Mesodermal cell (in vitro differentiated cells): ENCODE measurements at regions not wholly inside any gene's neighbourhood (a gene's known extent, or its start where the extent isn't known, plus 50 kb on each side); places are given as distances from the start of the nearest gene placed in this dataset.
"Not testable (repeated sequence)": the region's sequence is repeated elsewhere in the genome, so short reads cannot be mapped to it uniquely, and the experiment has no call there.

Experiments used
- H3K27ac ChIP-seq: 2 replicates; pipeline ENCODE4 v1.7.0; 2013; ENCODE audit warnings: mild to moderate bottlenecking, low read depth, low read length, moderate library complexity; ENCODE audit not compliant: severe bottlenecking
- H3K36me3 ChIP-seq: 2 replicates; pipeline ENCODE4 v1.7.1; 2013; ENCODE audit warnings: mild to moderate bottlenecking, low read length, moderate library complexity; ENCODE audit not compliant: control insufficient read depth, insufficient read depth
- H3K4me1 ChIP-seq: one replicate; pipeline ENCODE4 v1.7.1; 2013; ENCODE audit warnings: mild to moderate bottlenecking, low read length; ENCODE audit not compliant: insufficient read depth, control insufficient read depth, poor library complexity, severe bottlenecking
- H3K4me3 ChIP-seq: 2 replicates; pipeline ENCODE4 v1.7.0; 2013; ENCODE audit warnings: low read length, control low read depth, mild to moderate bottlenecking; ENCODE audit not compliant: insufficient read depth, poor library complexity, severe bottlenecking; ENCODE audit errors: extremely low read depth
- H3K9me3 ChIP-seq: 2 replicates; pipeline ENCODE4 v1.7.1; 2013; ENCODE audit warnings: mild to moderate bottlenecking, low read length, moderate library complexity; ENCODE audit not compliant: control insufficient read depth
- WGBS, 2 experiments: methylation state at CpG; one replicate each; pipeline ENCODE4 v1.1.5; 2013; ENCODE audit warnings: missing lambda C conversion rate in 2 of 2; ENCODE audit not compliant: insufficient coverage in 2 of 2; 5-methylcytosine and 5-hydroxymethylcytosine counted together

GRCh38 chr3:164851204-164851603 is 227.1 kb downstream of the SI start:
- Histone ChIP-seq H3K9me3 (no peaks in the 10 kb centered on the region), H3K27ac (no peak overlapping the region), H3K4me1 (no peaks in the 10 kb centered on the region), H3K36me3 (no peaks in the 10 kb centered on the region), H3K4me3 (no peak overlapping the region)
- whole genome bisulfite sequencing, 2 experiments = 79 to 85% methylated on average over 2 to 3 of the region's 3 CpGs

- Histone ChIP-seq H3K4me1 (no peaks in the 10 kb centered on the region), H3K9me3 (no peaks in the 10 kb centered on the region), H3K36me3 (no peaks in the 10 kb centered on the region), H3K4me3 (no peak overlapping the region), H3K27ac (no peak overlapping the region)
- WGBS, 2 experiments = no CpG with 5 or more reads among the region's 4 CpGs
These were observed 229.4 kb downstream of the SI start for GRCh38 chr3:164848923-164849322.

GRCh38 chr3:164845739-164846138 is 232.6 kb downstream of the SI start:
- H3K27ac ChIP-seq = no peak overlapping the region
- WGBS, 2 experiments = 89 to 100% methylated on average over 1 of the region's 2 CpGs
- H3K9me3 ChIP-seq = no peaks in the 10 kb centered on the region
- no peak overlapping the region for H3K4me3 ChIP-seq
- H3K4me1 ChIP-seq = no peaks in the 10 kb centered on the region
- no peaks in the 10 kb centered on the region for H3K36me3 ChIP-seq

- Histone ChIP-seq H3K9me3 (no peaks in the 10 kb centered on the region), H3K27ac (no peak overlapping the region), H3K36me3 (no peaks in the 10 kb centered on the region), H3K4me1 (no peaks in the 10 kb centered on the region), H3K4me3 (no peak overlapping the region)
- 60% methylated on average over 1 of the region's 5 CpGs; no CpG with 5 or more reads in 1 of the 2 experiments for WGBS, 2 experiments
These were observed 246.1 kb downstream of the SI start for GRCh38 chr3:164832216-164832615.

GRCh38 chr3:164818318-164818717 is 260.0 kb downstream of the SI start:
- Histone ChIP-seq H3K4me1 (no peaks in the 10 kb centered on the region), H3K36me3 (no peaks in the 10 kb centered on the region)
- WGBS, 2 experiments = 90 to 95% methylated on average over 8 to 12 of the region's 12 CpGs

GRCh38 chr3:164814106-164814505 is 264.2 kb downstream of the SI start:
- Histone ChIP-seq H3K27ac (no peak overlapping the region), H3K4me1 (no peaks in the 10 kb centered on the region), H3K4me3 (no peak overlapping the region), H3K9me3 (no peaks in the 10 kb centered on the region), H3K36me3 (no peaks in the 10 kb centered on the region)
- WGBS, 2 experiments = 96% methylated on average over 10 to 15 of the region's 15 CpGs

More at GRCh38 chr3:164818318-164818717, 260.0 kb downstream of the SI start:
- Histone ChIP-seq H3K9me3 (no peaks in the 10 kb centered on the region), H3K4me3 (no peak overlapping the region), H3K27ac (no peak overlapping the region)

GRCh38 chr3:164812042-164812441 is 266.3 kb downstream of the SI start:
- Histone ChIP-seq H3K27ac (no peak overlapping the region), H3K9me3 (no peaks in the 10 kb centered on the region), H3K4me3 (no peak overlapping the region), H3K36me3 (no peaks in the 10 kb centered on the region), H3K4me1 (no peaks in the 10 kb centered on the region)
- WGBS, 2 experiments = 88 to 89% methylated on average over 3 to 4 of the region's 6 CpGs

GRCh38 chr3:164806188-164806587 is 272.1 kb downstream of the SI start:
- H3K4me1 ChIP-seq = no peaks in the 10 kb centered on the region
- H3K36me3 ChIP-seq = no peaks in the 10 kb centered on the region
- H3K4me3 ChIP-seq = no peak overlapping the region
- no peak overlapping the region for H3K27ac ChIP-seq
- no peaks in the 10 kb centered on the region for H3K9me3 ChIP-seq
- WGBS, 2 experiments = no CpG with 5 or more reads among the region's 2 CpGs

- H3K36me3 ChIP-seq = no peaks in the 10 kb centered on the region
- WGBS, 2 experiments = no CpG with 5 or more reads among the region's 1 CpG
- H3K27ac ChIP-seq = no peak overlapping the region
- H3K4me1 ChIP-seq = no peaks in the 10 kb centered on the region
- no peak overlapping the region for H3K4me3 ChIP-seq
- H3K9me3 ChIP-seq = no peaks in the 10 kb centered on the region
These were observed 284.2 kb downstream of the SI start for GRCh38 chr3:164794099-164794498.

GRCh38 chr3:164791263-164791662 is 287.0 kb downstream of the SI start:
- Histone ChIP-seq H3K27ac (no peak overlapping the region), H3K4me1 (no peaks in the 10 kb centered on the region), H3K9me3 (peaks cover 5% of the 10 kb centered on the region), H3K36me3 (no peaks in the 10 kb centered on the region), H3K4me3 (no peak overlapping the region)
- 67% methylated on average over 1 of the region's 4 CpGs; no CpG with 5 or more reads in 1 of the 2 experiments for WGBS, 2 experiments

GRCh38 chr3:164784407-164784806 is 293.9 kb downstream of the SI start:
- H3K27ac ChIP-seq, H3K4me1 ChIP-seq, H3K9me3 ChIP-seq, H3K36me3 ChIP-seq, H3K4me3 ChIP-seq: not testable (repeated sequence)
- WGBS, 2 experiments = 85 to 86% methylated on average over 5 of the region's 21 CpGs
